Fibroblast of lung (primary cell): ENCODE measurements at regions not wholly inside any gene's neighbourhood (a gene's known extent, or its start where the extent isn't known, plus 50 kb on each side); places are given as distances from the start of the nearest gene placed in this dataset.

Experiments
- DNase-seq, 2 donors: peaks; one replicate each; pipeline versions ENCODE4 v3.0.0 to v3.0.0-alpha.2; 2010; ENCODE audit warnings: low read depth in 2 of 2
- H2AFZ ChIP-seq: 2 replicates; pipeline ENCODE4 v1.5.1; 2012; ENCODE audit warnings: low read length, control low read depth, inconsistent platforms
- H3K27ac ChIP-seq: 2 replicates; pipeline ENCODE4 v1.5.1; 2011; ENCODE audit warnings: low read length, control low read depth; ENCODE audit not compliant: insufficient read depth
- H3K27me3 ChIP-seq: 2 replicates; pipeline ENCODE4 v1.5.1; 2011; ENCODE audit warnings: mild to moderate bottlenecking, low read length; ENCODE audit not compliant: control insufficient read depth, insufficient read depth
- H3K36me3 ChIP-seq: 2 replicates; pipeline ENCODE4 v1.5.1; 2011; ENCODE audit warnings: low read length; ENCODE audit not compliant: control insufficient read depth, insufficient read depth
- H3K4me1 ChIP-seq: 2 replicates; pipeline ENCODE4 v1.5.1; 2011; ENCODE audit warnings: low read length; ENCODE audit not compliant: control insufficient read depth, insufficient read depth; ENCODE audit errors: extremely low read depth
- H3K4me2 ChIP-seq: 2 replicates; pipeline ENCODE4 v1.5.1; 2011; ENCODE audit warnings: low read length, control low read depth; ENCODE audit not compliant: insufficient read depth; ENCODE audit errors: extremely low read depth
- H3K4me3 ChIP-seq, 4 experiments: fragments of 200-600 bp in 1 of 4; sonication (generic) in 1 of 4; replicated peaks in 1 of 4; 2 replicates each; pipeline ENCODE4 v1.5.1; 2011 to 2016; ENCODE audit warnings: low read length in 4 of 4, low read depth in 3 of 4, mild to moderate bottlenecking in 3 of 4, control low read depth in 2 of 4, inconsistent platforms in 1 of 4, mixed read lengths in 1 of 4; ENCODE audit not compliant: insufficient read depth in 1 of 4; ENCODE audit errors: control extremely low read depth in 1 of 4
- H3K79me2 ChIP-seq: 2 replicates; pipeline ENCODE4 v1.5.1; 2012; ENCODE audit warnings: mild to moderate bottlenecking, low read length, inconsistent platforms; ENCODE audit not compliant: control insufficient read depth, insufficient read depth
- H3K9ac ChIP-seq: 2 replicates; pipeline ENCODE4 v1.5.1; 2011; ENCODE audit warnings: mild to moderate bottlenecking, low read length, control low read depth; ENCODE audit not compliant: insufficient read depth
- H3K9me3 ChIP-seq: 2 replicates; pipeline ENCODE4 v1.5.1; 2012; ENCODE audit warnings: low read depth, low read length; ENCODE audit not compliant: control insufficient read depth, insufficient read depth
- H4K20me1 ChIP-seq: 2 replicates; pipeline ENCODE4 v1.5.1; 2011; ENCODE audit warnings: low read length; ENCODE audit not compliant: control insufficient read depth, insufficient read depth; ENCODE audit errors: extremely low read depth
- EZH2 ChIP-seq: IDR thresholded peaks from 2 replicates; pipeline ENCODE4 v1.5.1; 2012; ENCODE audit warnings: low read length, control low read depth, mild to moderate bottlenecking; ENCODE audit errors: missing control alignments
- TF ChIP-seq, protein P1 (sequence below), 2 donors: IDR thresholded peaks in 1 of 2; conservative IDR thresholded peaks in 1 of 2; 1 replicate in 1 of 2; 2 replicates in 1 of 2; pipeline ENCODE4 v1.5.1; 2011 to 2012; ENCODE audit warnings: low read length in 2 of 2, control low read depth in 1 of 2, inconsistent platforms in 1 of 2, low read depth in 1 of 2, mild to moderate bottlenecking in 1 of 2

DNA sequence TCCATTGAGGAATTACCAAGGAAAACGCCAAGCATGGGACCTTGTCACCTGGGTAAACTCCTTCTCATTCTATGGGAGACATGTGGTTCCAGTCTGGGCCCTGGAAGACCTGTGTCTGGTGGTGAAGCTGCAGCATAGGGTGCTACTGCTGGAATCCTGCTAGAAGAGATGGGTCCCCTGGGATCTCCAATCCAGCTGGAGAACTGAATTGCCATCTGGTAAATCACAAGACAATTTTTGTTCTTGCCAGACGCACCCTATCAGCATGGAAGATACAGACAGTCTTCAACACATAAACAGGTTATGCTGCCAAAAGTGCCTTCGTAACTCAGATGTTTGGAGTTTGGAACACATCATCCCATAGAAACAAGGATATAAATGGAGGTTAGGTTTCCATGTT, 424.0 kb upstream of the BRINP1 start:
- Histone ChIP-seq H3K9me3 (no peaks in the 10 kb centered on the region), H3K9ac (no peak overlapping the region), H4K20me1 (no peaks in the 10 kb centered on the region), H3K27ac (no peak overlapping the region), H2AFZ (no peak overlapping the region), H3K4me3 (no peak overlapping the region), H3K4me2 (no peak overlapping the region), H3K36me3 (no peaks in the 10 kb centered on the region), H3K79me2 (no peaks in the 10 kb centered on the region), H3K27me3 (no peaks in the 10 kb centered on the region), H3K4me1 (no peaks in the 10 kb centered on the region)
- DNase-seq = no peak
- TF ChIP-seq, protein P1, sequence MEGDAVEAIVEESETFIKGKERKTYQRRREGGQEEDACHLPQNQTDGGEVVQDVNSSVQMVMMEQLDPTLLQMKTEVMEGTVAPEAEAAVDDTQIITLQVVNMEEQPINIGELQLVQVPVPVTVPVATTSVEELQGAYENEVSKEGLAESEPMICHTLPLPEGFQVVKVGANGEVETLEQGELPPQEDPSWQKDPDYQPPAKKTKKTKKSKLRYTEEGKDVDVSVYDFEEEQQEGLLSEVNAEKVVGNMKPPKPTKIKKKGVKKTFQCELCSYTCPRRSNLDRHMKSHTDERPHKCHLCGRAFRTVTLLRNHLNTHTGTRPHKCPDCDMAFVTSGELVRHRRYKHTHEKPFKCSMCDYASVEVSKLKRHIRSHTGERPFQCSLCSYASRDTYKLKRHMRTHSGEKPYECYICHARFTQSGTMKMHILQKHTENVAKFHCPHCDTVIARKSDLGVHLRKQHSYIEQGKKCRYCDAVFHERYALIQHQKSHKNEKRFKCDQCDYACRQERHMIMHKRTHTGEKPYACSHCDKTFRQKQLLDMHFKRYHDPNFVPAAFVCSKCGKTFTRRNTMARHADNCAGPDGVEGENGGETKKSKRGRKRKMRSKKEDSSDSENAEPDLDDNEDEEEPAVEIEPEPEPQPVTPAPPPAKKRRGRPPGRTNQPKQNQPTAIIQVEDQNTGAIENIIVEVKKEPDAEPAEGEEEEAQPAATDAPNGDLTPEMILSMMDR (conservative IDR thresholded peaks at IDR 0.05 in 1 of 2, IDR thresholded peaks at IDR 0.05 in 1 of 2; ENCODE audit: low read depth in 1 of 2, low read length in 2 of 2) = no peak
- TF ChIP-seq EZH2 = no peak

DNA sequence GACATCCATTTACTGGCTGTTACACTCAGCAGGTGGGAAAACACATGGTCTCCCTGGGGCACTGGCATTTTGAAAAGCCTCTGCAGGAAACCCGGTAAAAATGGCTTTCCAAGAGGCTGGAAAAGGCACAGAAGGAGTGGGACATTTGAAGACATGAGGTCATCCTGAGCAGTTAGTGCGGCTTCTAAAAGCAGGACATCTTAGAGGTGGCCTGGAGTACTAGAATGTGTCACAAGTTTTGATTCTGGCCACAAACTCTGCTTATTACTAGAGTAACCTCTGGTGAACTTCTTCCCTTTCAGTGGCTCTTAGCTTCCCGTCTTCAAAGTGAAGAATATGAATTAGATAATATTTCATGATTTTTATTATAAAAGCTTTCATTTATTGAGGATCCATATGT, 423.0 kb upstream of the BRINP1 start:
- H3K36me3 ChIP-seq = no peaks in the 10 kb centered on the region
- no peaks in the 10 kb centered on the region for H3K9me3 ChIP-seq
- no peak for TF ChIP-seq EZH2
- TF ChIP-seq, protein P1 (conservative IDR thresholded peaks at IDR 0.05 in 1 of 2, IDR thresholded peaks at IDR 0.05 in 1 of 2; ENCODE audit: low read depth in 1 of 2, low read length in 2 of 2) = no peak
- H3K4me2 ChIP-seq = no peak overlapping the region
- no peaks in the 10 kb centered on the region for H3K79me2 ChIP-seq
- no peak for DNase-seq
- no peaks in the 10 kb centered on the region for H3K4me1 ChIP-seq
- no peak overlapping the region for H3K4me3 ChIP-seq
- no peak overlapping the region for H3K9ac ChIP-seq
- no peaks in the 10 kb centered on the region for H3K27me3 ChIP-seq
- no peak overlapping the region for H2AFZ ChIP-seq
- H3K27ac ChIP-seq = no peak overlapping the region
- no peaks in the 10 kb centered on the region for H4K20me1 ChIP-seq

DNA sequence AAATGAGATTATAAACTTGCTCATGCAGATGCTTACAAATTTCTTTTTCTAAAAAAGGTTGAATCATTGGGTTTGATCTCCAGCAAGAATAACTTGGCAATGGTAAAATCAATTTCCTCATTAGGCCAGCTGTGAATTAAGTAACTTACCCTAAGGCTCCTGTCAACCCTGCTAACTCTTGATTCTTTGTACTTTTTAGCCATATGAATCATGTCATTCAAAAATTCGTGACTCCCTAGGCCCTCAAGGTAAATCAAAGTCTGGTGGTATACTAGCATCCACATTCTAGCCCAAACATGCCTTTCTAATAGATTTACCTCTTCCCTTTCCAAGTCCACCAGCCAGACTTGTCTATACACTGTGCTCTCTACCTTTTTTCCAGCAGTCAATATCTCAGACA, 420.8 kb upstream of the BRINP1 start:
- Histone ChIP-seq H3K9me3 (no peaks in the 10 kb centered on the region), H3K27ac (no peak overlapping the region), H3K79me2 (no peaks in the 10 kb centered on the region), H3K27me3 (no peaks in the 10 kb centered on the region), H3K4me3 (no peak overlapping the region), H3K4me2 (no peak overlapping the region), H4K20me1 (no peaks in the 10 kb centered on the region), H3K4me1 (no peaks in the 10 kb centered on the region), H2AFZ (no peak overlapping the region), H3K9ac (no peak overlapping the region), H3K36me3 (no peaks in the 10 kb centered on the region)
- DNase-seq = no peak
- TF ChIP-seq, protein P1 (conservative IDR thresholded peaks at IDR 0.05 in 1 of 2, IDR thresholded peaks at IDR 0.05 in 1 of 2; ENCODE audit: low read depth in 1 of 2, low read length in 2 of 2) = no peak
- no peak for TF ChIP-seq EZH2
